Endothelial cell of umbilical vein (primary cell): ENCODE measurements at regions not wholly inside any gene's neighbourhood (a gene's known extent, or its start where the extent isn't known, plus 50 kb on each side); places are given as distances from the start of the nearest gene placed in this dataset.

ENCODE experiments used
- BruUV-seq: library from RNA; stranded (reverse); fragments of 400-500 nt; replicated peaks from 2 replicates; lab custom pipeline; 2021; lab: Mats Ljungman, UMichigan
- CTCF ChIA-PET: fragments of 300-600, 350-600 bp; sonication (Branson Sonifier 250); formaldehyde crosslinking; loops from one replicate; lab custom pipeline; 2021; ENCODE audit warnings: antibody characterized with exemption, inconsistent platforms; lab: Charles Lee
- POLR2A ChIA-PET: fragments of 300-600, 350-600 bp; sonication (Branson Sonifier 250); formaldehyde crosslinking; loops from one replicate; lab custom pipeline; 2021; ENCODE audit warnings: antibody characterized with exemption, inconsistent platforms; lab: Charles Lee
- DNase-seq: peaks from one replicate; pipeline ENCODE4 v3.0.0-alpha.2; 2011; ENCODE audit warnings: low read depth, low spot score
- FAIRE-seq: peaks from 2 replicates; lab custom pipeline; 2011; peaks lifted over from hg19 to GRCh38; lab: Jason Lieb, UNC
- H2AFZ ChIP-seq: 2 replicates; pipeline ENCODE4 v1.6.0; 2012; ENCODE audit warnings: low read depth, low read length, control low read depth, inconsistent platforms
- H3K27ac ChIP-seq: 2 replicates; pipeline ENCODE4 v1.5.1; 2011; ENCODE audit warnings: low read depth, mild to moderate bottlenecking, control low read depth, low read length, moderate library complexity; ENCODE audit not compliant: insufficient read depth
- H3K27me3 ChIP-seq, 2 experiments: 2 replicates each; pipeline versions ENCODE4 v1.6.0 to v1.6.1; 2011; ENCODE audit warnings: low read length in 2 of 2, mixed read lengths in 1 of 2; ENCODE audit not compliant: control insufficient read depth in 2 of 2, insufficient read depth in 2 of 2
- H3K36me3 ChIP-seq, 2 experiments: 2 replicates in 1 of 2; 3 replicates in 1 of 2; pipeline ENCODE4 v1.5.1; 2011; ENCODE audit warnings: low read length in 2 of 2, mild to moderate bottlenecking in 1 of 2, moderate library complexity in 1 of 2; ENCODE audit not compliant: control insufficient read depth in 2 of 2, insufficient read depth in 2 of 2; ENCODE audit errors: extremely low read depth in 1 of 2
- H3K4me1 ChIP-seq: 3 replicates; pipeline ENCODE4 v1.5.1; 2011; ENCODE audit warnings: mild to moderate bottlenecking, low read length; ENCODE audit not compliant: control insufficient read depth, insufficient read depth; ENCODE audit errors: extremely low read depth
- H3K4me2 ChIP-seq: 2 replicates; pipeline ENCODE4 v1.6.1; 2011; ENCODE audit warnings: low read length, control low read depth, mixed read lengths; ENCODE audit not compliant: insufficient read depth
- H3K4me3 ChIP-seq, 3 experiments: fragments of 200-600 bp in 1 of 3; sonication (generic), shearing (Covaris generic) in 1 of 3; replicated peaks in 1 of 3; 2 replicates each; pipeline ENCODE4 v1.5.1; 2011 to 2016; ENCODE audit warnings: control low read depth in 3 of 3, low read length in 3 of 3, mild to moderate bottlenecking in 2 of 3, inconsistent platforms in 1 of 3, low read depth in 1 of 3, moderate library complexity in 1 of 3; ENCODE audit not compliant: insufficient read depth in 1 of 3
- H3K79me2 ChIP-seq: 2 replicates; pipeline ENCODE4 v1.6.0; 2012; ENCODE audit warnings: low read length, inconsistent platforms; ENCODE audit not compliant: control insufficient read depth, insufficient read depth
- H3K9ac ChIP-seq: replicated peaks from 2 replicates; pipeline ENCODE3; 2011; ENCODE audit warnings: low read length, control low read depth; ENCODE audit not compliant: insufficient read depth; ENCODE audit errors: extremely low read depth
- H3K9me1 ChIP-seq: replicated peaks from 3 replicates; pipeline ENCODE4 v1.6.0; 2011; ENCODE audit warnings: mild to moderate bottlenecking, low read length; ENCODE audit not compliant: control insufficient read depth, insufficient read depth; ENCODE audit errors: extremely low read depth
- H3K9me3 ChIP-seq: replicated peaks from 2 replicates; pipeline ENCODE4 v1.5.1; 2012; ENCODE audit warnings: low read length, inconsistent platforms; ENCODE audit not compliant: control insufficient read depth, insufficient read depth
- H4K20me1 ChIP-seq: replicated peaks from 2 replicates; pipeline ENCODE3; 2011; ENCODE audit warnings: mild to moderate bottlenecking, low read length; ENCODE audit not compliant: control insufficient read depth, insufficient read depth; ENCODE audit errors: extremely low read depth
- EZH2 ChIP-seq: IDR thresholded peaks from 2 replicates; pipeline ENCODE4 v1.6.1; 2012; ENCODE audit warnings: borderline replicate concordance, low read depth, mild to moderate bottlenecking, moderate library complexity, low read length, inconsistent platforms; ENCODE audit not compliant: severe bottlenecking
- FOS ChIP-seq: IDR thresholded peaks from 2 replicates; pipeline ENCODE4 v1.6.1; 2011; ENCODE audit warnings: mild to moderate bottlenecking, low read length, moderate library complexity, borderline replicate concordance; ENCODE audit not compliant: insufficient read depth
- GATA2 ChIP-seq: IDR thresholded peaks from 2 replicates; pipeline ENCODE4 v1.7.0; 2011; ENCODE audit warnings: low read depth, mild to moderate bottlenecking, moderate library complexity, mixed read lengths, low read length; ENCODE audit not compliant: insufficient read length, insufficient read depth
- JUN ChIP-seq: IDR thresholded peaks from 2 replicates; pipeline ENCODE4 v1.6.1; 2011; ENCODE audit warnings: borderline replicate concordance, low read depth; ENCODE audit not compliant: insufficient read length, insufficient read depth
- MAX ChIP-seq: IDR thresholded peaks from 2 replicates; pipeline ENCODE4 v1.6.1; 2011; ENCODE audit not compliant: insufficient read depth, insufficient read length
- MYC ChIP-seq: IDR thresholded peaks from one replicate; pipeline ENCODE4 v1.6.1; 2011; ENCODE audit warnings: mild to moderate bottlenecking, low read depth, low read length
- POLR2A ChIP-seq: IDR thresholded peaks from 2 replicates; pipeline ENCODE4 v1.6.1; 2012; ENCODE audit warnings: low read depth, mild to moderate bottlenecking, control low read depth, low read length
- POLR2AphosphoS5 ChIP-seq: IDR thresholded peaks from 2 replicates; pipeline ENCODE4 v1.6.1; 2012; ENCODE audit warnings: low read depth, mild to moderate bottlenecking, control low read depth, low read length, moderate library complexity; ENCODE audit not compliant: insufficient read depth
- dilution Hi-C: fragments of 300-500 bp; cut with MboI; formaldehyde crosslinking; loops from one replicate; pipeline ENCODE4 v1.15.0; 2019; ENCODE audit warnings: low sequenced_read_pairs; ENCODE audit not compliant: extremely low pct_ligation_motif_present
- intact Hi-C: fragments of 100-400 bp; cut with micrococcal nuclease; formaldehyde crosslinking; loops from one replicate; pipeline ENCODE4 v1.10.0; 2022
- TF ChIP-seq, protein P1 (sequence below), 2 donors: IDR thresholded peaks; 1 replicate in 1 of 2; 2 replicates in 1 of 2; pipeline ENCODE4 v1.5.1; 2011; ENCODE audit warnings: low read length in 2 of 2, mild to moderate bottlenecking in 2 of 2, moderate library complexity in 2 of 2, control low read depth in 1 of 2, inconsistent platforms in 1 of 2, low read depth in 1 of 2; ENCODE audit not compliant: insufficient read depth in 1 of 2; ENCODE audit errors: extremely low read depth in 1 of 2

DNA sequence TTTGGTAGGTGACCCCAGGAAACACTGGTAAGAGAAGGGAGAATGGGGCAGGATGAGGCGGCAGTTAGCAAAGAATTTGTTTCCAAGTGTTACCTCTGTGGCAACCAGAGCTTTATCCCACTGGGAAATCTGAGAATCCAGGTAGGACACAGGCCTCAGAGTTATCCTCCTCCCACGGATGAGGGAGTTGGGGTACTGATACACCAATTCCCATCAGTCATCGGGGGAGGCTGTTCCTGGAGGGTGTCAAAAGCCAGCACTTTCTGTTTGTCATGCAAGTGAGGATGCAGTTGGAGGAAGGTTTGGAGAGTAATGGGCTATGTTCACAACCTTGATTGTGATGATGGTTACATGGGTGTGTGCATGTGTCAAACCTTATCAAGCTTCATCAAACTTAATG, 221.2 kb upstream of the SFSWAP start:
- DNase-seq, result no peak
- dilution Hi-C loops (no loop called here), intact Hi-C loops (no loop called here)
- no TSS peak for BruUV-seq
- H3K36me3 ChIP-seq, result no peaks in the 10 kb centered on the region
- H3K9me1 ChIP-seq, result no peaks in the 10 kb centered on the region
- H3K4me2 ChIP-seq, result no peak overlapping the region
- H3K79me2 ChIP-seq, result no peaks in the 10 kb centered on the region
- CTCF ChIA-PET, result no interaction called here
- no peaks in the 10 kb centered on the region for H3K4me1 ChIP-seq
- H3K9ac ChIP-seq, result no peak overlapping the region
- H2AFZ ChIP-seq, result no peak overlapping the region
- H3K9me3 ChIP-seq, result no peaks in the 10 kb centered on the region
- POLR2A ChIA-PET, result no interaction called here
- H3K27ac ChIP-seq, result no peak overlapping the region
- H4K20me1 ChIP-seq, result no peaks in the 10 kb centered on the region
- H3K4me3 ChIP-seq, result no peak overlapping the region
- no peak for FAIRE-seq
- H3K27me3 ChIP-seq, result no peaks in the 10 kb centered on the region
- TF ChIP-seq, protein P1, sequence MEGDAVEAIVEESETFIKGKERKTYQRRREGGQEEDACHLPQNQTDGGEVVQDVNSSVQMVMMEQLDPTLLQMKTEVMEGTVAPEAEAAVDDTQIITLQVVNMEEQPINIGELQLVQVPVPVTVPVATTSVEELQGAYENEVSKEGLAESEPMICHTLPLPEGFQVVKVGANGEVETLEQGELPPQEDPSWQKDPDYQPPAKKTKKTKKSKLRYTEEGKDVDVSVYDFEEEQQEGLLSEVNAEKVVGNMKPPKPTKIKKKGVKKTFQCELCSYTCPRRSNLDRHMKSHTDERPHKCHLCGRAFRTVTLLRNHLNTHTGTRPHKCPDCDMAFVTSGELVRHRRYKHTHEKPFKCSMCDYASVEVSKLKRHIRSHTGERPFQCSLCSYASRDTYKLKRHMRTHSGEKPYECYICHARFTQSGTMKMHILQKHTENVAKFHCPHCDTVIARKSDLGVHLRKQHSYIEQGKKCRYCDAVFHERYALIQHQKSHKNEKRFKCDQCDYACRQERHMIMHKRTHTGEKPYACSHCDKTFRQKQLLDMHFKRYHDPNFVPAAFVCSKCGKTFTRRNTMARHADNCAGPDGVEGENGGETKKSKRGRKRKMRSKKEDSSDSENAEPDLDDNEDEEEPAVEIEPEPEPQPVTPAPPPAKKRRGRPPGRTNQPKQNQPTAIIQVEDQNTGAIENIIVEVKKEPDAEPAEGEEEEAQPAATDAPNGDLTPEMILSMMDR (IDR thresholded peaks at IDR 0.05; ENCODE audit: extremely low read depth in 1 of 2, insufficient read depth in 1 of 2, low read depth in 1 of 2, low read length in 2 of 2), result no peak
- TF ChIP-seq JUN (no peak), FOS (no peak), POLR2AphosphoS5 (no peak), POLR2A (no peak), MAX (no peak), GATA2 (no peak), EZH2 (no peak), MYC (no peak)
